ENCODE measurements at regions not wholly inside any gene's neighbourhood (a gene's known extent, or its start where the extent isn't known, plus 50 kb on each side); places are given as distances from the start of the nearest gene placed in this dataset.

DNA sequence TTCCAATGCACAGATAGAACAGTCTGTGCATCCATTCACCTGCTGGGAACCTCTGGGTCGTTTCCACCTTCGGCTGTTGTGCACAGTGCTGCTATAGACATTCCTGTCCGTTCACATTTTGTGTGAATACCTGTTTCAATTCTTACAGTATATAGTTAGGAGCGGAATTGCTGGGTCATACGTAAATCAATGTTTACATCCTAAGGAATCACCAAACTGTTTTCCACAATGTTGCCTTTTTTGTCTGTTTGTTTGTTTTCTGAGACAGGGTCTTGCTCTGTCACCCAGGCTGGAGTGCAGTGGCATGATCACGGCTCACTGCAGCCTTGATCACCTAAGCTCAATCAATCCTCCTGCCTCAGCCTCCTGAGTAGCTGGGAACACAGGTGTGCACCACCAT is 158.3 kb downstream of the CRYBB2 start (continued):
- TF ChIP-seq ZNF114 (CRISPR knock-in tag; IDR thresholded peaks at IDR 0.05): no peak

DNA sequence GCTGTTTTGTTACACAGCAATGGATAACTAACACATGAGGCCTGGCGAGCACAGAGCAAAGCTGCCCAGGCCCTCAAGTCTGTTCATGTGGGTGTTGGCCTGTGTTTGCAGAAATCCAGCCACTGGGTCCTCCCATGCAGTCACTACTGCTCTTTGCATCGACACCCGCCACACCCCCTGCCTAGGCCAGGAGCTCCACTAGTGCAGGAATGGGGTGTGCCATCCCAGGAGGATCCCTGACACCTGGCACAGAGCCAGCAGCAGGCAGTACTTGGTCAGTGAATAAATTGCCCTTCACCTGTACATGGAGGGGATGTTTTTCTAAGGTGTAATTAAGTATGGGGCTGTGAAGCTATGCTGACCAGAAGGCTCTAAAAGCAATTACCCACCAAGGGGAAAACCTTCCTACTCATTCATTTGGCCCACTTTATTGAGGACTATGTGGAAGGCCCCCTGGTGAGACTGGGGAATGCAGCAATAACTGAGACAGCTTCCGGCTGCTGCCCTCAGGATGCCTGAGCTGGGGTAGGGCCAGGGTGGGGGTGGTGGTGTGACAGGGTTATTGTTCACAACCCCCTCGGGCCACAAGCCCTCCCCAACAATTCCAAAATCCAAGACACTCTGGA is 160.8 kb downstream of the CRYBB2 start:
- H3K27me3 ChIP-seq (ENCODE audit: insufficient read depth): no peaks in the 10 kb centered on the region
- peaks cover 16% of the 10 kb centered on the region for H3K27me3 Mint-ChIP-seq (ENCODE audit: insufficient read depth, low read depth, poor library complexity)
- H3K4me1 Mint-ChIP-seq: peaks cover 18% of the 10 kb centered on the region
- H3K4me1 ChIP-seq (ENCODE audit: insufficient read depth): peaks cover 6% of the 10 kb centered on the region
- no peak for DNase-seq (ENCODE audit: low spot score)
- H2AFZ ChIP-seq: no peak overlapping the region
- 0 out of 2 replicates have a peak, but pooled peaks cover 2% of the 10 kb centered on the region for H3F3A ChIP-seq (replicated peaks; ENCODE audit: low read depth)
- ATAC-seq: no peak
- H3K9me2 ChIP-seq (ENCODE audit: insufficient read depth): no peaks in the 10 kb centered on the region
- no peaks in the 10 kb centered on the region for H3K36me3 ChIP-seq (ENCODE audit: insufficient read depth)
- H3K79me2 ChIP-seq (replicated peaks; ENCODE audit: insufficient read depth): peaks cover 31% of the 10 kb centered on the region
- H3K27ac ChIP-seq (ENCODE audit: low read depth): no peak overlapping the region
- no peak overlapping the region for H3K27ac Mint-ChIP-seq
- no peaks in the 10 kb centered on the region for H3K9me3 Mint-ChIP-seq
- H3K4me2 ChIP-seq: no peak overlapping the region
- H3K4me3 ChIP-seq: no peak overlapping the region
- H4K20me1 ChIP-seq (replicated peaks; ENCODE audit: insufficient read depth): peaks cover 13% of the 10 kb centered on the region
- H3K36me3 Mint-ChIP-seq (ENCODE audit: low read depth): peaks cover 26% of the 10 kb centered on the region
- TF ChIP-seq, protein P1, sequence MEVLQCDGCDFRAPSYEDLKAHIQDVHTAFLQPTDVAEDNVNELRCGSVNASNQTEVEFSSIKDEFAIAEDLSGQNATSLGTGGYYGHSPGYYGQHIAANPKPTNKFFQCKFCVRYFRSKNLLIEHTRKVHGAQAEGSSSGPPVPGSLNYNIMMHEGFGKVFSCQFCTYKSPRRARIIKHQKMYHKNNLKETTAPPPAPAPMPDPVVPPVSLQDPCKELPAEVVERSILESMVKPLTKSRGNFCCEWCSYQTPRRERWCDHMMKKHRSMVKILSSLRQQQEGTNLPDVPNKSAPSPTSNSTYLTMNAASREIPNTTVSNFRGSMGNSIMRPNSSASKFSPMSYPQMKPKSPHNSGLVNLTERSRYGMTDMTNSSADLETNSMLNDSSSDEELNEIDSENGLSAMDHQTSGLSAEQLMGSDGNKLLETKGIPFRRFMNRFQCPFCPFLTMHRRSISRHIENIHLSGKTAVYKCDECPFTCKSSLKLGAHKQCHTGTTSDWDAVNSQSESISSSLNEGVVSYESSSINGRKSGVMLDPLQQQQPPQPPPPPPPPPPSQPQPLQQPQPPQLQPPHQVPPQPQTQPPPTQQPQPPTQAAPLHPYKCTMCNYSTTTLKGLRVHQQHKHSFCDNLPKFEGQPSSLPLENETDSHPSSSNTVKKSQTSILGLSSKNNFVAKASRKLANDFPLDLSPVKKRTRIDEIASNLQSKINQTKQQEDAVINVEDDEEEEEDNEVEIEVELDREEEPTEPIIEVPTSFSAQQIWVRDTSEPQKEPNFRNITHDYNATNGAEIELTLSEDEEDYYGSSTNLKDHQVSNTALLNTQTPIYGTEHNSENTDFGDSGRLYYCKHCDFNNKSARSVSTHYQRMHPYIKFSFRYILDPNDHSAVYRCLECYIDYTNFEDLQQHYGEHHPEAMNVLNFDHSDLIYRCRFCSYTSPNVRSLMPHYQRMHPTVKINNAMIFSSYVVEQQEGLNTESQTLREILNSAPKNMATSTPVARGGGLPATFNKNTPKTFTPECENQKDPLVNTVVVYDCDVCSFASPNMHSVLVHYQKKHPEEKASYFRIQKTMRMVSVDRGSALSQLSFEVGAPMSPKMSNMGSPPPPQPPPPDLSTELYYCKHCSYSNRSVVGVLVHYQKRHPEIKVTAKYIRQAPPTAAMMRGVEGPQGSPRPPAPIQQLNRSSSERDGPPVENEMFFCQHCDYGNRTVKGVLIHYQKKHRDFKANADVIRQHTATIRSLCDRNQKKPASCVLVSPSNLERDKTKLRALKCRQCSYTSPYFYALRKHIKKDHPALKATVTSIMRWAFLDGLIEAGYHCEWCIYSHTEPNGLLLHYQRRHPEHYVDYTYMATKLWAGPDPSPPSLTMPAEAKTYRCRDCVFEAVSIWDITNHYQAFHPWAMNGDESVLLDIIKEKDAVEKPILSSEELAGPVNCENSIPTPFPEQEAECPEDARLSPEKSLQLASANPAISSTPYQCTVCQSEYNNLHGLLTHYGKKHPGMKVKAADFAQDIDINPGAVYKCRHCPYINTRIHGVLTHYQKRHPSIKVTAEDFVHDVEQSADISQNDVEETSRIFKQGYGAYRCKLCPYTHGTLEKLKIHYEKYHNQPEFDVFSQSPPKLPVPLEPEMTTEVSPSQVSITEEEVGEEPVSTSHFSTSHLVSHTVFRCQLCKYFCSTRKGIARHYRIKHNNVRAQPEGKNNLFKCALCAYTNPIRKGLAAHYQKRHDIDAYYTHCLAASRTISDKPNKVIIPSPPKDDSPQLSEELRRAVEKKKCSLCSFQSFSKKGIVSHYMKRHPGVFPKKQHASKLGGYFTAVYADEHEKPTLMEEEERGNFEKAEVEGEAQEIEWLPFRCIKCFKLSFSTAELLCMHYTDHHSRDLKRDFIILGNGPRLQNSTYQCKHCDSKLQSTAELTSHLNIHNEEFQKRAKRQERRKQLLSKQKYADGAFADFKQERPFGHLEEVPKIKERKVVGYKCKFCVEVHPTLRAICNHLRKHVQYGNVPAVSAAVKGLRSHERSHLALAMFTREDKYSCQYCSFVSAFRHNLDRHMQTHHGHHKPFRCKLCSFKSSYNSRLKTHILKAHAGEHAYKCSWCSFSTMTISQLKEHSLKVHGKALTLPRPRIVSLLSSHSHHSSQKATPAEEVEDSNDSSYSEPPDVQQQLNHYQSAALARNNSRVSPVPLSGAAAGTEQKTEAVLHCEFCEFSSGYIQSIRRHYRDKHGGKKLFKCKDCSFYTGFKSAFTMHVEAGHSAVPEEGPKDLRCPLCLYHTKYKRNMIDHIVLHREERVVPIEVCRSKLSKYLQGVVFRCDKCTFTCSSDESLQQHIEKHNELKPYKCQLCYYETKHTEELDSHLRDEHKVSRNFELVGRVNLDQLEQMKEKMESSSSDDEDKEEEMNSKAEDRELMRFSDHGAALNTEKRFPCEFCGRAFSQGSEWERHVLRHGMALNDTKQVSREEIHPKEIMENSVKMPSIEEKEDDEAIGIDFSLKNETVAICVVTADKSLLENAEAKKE (CRISPR knock-in tag; IDR thresholded peaks at IDR 0.05): no peak
- TF ChIP-seq, protein P2, sequence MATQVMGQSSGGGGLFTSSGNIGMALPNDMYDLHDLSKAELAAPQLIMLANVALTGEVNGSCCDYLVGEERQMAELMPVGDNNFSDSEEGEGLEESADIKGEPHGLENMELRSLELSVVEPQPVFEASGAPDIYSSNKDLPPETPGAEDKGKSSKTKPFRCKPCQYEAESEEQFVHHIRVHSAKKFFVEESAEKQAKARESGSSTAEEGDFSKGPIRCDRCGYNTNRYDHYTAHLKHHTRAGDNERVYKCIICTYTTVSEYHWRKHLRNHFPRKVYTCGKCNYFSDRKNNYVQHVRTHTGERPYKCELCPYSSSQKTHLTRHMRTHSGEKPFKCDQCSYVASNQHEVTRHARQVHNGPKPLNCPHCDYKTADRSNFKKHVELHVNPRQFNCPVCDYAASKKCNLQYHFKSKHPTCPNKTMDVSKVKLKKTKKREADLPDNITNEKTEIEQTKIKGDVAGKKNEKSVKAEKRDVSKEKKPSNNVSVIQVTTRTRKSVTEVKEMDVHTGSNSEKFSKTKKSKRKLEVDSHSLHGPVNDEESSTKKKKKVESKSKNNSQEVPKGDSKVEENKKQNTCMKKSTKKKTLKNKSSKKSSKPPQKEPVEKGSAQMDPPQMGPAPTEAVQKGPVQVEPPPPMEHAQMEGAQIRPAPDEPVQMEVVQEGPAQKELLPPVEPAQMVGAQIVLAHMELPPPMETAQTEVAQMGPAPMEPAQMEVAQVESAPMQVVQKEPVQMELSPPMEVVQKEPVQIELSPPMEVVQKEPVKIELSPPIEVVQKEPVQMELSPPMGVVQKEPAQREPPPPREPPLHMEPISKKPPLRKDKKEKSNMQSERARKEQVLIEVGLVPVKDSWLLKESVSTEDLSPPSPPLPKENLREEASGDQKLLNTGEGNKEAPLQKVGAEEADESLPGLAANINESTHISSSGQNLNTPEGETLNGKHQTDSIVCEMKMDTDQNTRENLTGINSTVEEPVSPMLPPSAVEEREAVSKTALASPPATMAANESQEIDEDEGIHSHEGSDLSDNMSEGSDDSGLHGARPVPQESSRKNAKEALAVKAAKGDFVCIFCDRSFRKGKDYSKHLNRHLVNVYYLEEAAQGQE (IDR thresholded peaks at IDR 0.05; ENCODE audit: unreplicated experiment): no peak
- TF ChIP-seq CREB1 (CRISPR knock-in tag; IDR thresholded peaks at IDR 0.05; ENCODE audit: low read depth) (no peak), STAT1 (IDR thresholded peaks at IDR 0.05; ENCODE audit: unreplicated experiment) (no peak), EZH2 (IDR thresholded peaks at IDR 0.05; ENCODE audit: low read depth, unreplicated experiment) (no peak), JUNB (IDR thresholded peaks at IDR 0.05; ENCODE audit: unreplicated experiment) (no peak), ZNF114 (CRISPR knock-in tag; IDR thresholded peaks at IDR 0.05) (no peak), NANOG (IDR thresholded peaks at IDR 0.05; ENCODE audit: borderline replicate concordance) (no peak), EZH2phosphoT487 (IDR thresholded peaks at IDR 0.05; ENCODE audit: unreplicated experiment) (no peak), ZNF331 (CRISPR knock-in tag; IDR thresholded peaks at IDR 0.05; ENCODE audit: low read depth) (no peak), POLR2AphosphoS5 (IDR thresholded peaks at IDR 0.05; ENCODE audit: low read depth) (no peak)
- TF ChIP-seq, protein P3, sequence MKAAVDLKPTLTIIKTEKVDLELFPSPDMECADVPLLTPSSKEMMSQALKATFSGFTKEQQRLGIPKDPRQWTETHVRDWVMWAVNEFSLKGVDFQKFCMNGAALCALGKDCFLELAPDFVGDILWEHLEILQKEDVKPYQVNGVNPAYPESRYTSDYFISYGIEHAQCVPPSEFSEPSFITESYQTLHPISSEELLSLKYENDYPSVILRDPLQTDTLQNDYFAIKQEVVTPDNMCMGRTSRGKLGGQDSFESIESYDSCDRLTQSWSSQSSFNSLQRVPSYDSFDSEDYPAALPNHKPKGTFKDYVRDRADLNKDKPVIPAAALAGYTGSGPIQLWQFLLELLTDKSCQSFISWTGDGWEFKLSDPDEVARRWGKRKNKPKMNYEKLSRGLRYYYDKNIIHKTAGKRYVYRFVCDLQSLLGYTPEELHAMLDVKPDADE (IDR thresholded peaks at IDR 0.05): no peak
- TF ChIP-seq, protein P4, sequence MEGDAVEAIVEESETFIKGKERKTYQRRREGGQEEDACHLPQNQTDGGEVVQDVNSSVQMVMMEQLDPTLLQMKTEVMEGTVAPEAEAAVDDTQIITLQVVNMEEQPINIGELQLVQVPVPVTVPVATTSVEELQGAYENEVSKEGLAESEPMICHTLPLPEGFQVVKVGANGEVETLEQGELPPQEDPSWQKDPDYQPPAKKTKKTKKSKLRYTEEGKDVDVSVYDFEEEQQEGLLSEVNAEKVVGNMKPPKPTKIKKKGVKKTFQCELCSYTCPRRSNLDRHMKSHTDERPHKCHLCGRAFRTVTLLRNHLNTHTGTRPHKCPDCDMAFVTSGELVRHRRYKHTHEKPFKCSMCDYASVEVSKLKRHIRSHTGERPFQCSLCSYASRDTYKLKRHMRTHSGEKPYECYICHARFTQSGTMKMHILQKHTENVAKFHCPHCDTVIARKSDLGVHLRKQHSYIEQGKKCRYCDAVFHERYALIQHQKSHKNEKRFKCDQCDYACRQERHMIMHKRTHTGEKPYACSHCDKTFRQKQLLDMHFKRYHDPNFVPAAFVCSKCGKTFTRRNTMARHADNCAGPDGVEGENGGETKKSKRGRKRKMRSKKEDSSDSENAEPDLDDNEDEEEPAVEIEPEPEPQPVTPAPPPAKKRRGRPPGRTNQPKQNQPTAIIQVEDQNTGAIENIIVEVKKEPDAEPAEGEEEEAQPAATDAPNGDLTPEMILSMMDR (conservative IDR thresholded peaks at IDR 0.05; ENCODE audit: low read depth in 2 of 2): no peak
- H3K4me3 Mint-ChIP-seq: no peak overlapping the region

All from GM23338 (cell line).